Endothelial cell of umbilical vein (primary cell): ENCODE measurements at regions not wholly inside any gene's neighbourhood (a gene's known extent, or its start where the extent isn't known, plus 50 kb on each side); places are given as distances from the start of the nearest gene placed in this dataset.
A peak's percentile ranks its signal among the peaks of the same experiment; 100 is the strongest.

Experiments used
- GATA2 ChIP-seq: IDR thresholded peaks from 2 replicates; pipeline ENCODE4 v1.7.0; 2011; ENCODE audit warnings: low read depth, mild to moderate bottlenecking, moderate library complexity, mixed read lengths, low read length; ENCODE audit not compliant: insufficient read length, insufficient read depth
- JUN ChIP-seq: IDR thresholded peaks from 2 replicates; pipeline ENCODE4 v1.6.1; 2011; ENCODE audit warnings: borderline replicate concordance, low read depth; ENCODE audit not compliant: insufficient read length, insufficient read depth
- MAX ChIP-seq: IDR thresholded peaks from 2 replicates; pipeline ENCODE4 v1.6.1; 2011; ENCODE audit not compliant: insufficient read depth, insufficient read length
- POLR2A ChIP-seq: IDR thresholded peaks from 2 replicates; pipeline ENCODE4 v1.6.1; 2012; ENCODE audit warnings: low read depth, mild to moderate bottlenecking, control low read depth, low read length
- POLR2AphosphoS5 ChIP-seq: IDR thresholded peaks from 2 replicates; pipeline ENCODE4 v1.6.1; 2012; ENCODE audit warnings: low read depth, mild to moderate bottlenecking, control low read depth, low read length, moderate library complexity; ENCODE audit not compliant: insufficient read depth
- TF ChIP-seq, protein P1 (sequence below), 2 donors: IDR thresholded peaks; 1 replicate in 1 of 2; 2 replicates in 1 of 2; pipeline ENCODE4 v1.5.1; 2011; ENCODE audit warnings: low read length in 2 of 2, mild to moderate bottlenecking in 2 of 2, moderate library complexity in 2 of 2, control low read depth in 1 of 2, inconsistent platforms in 1 of 2, low read depth in 1 of 2; ENCODE audit not compliant: insufficient read depth in 1 of 2; ENCODE audit errors: extremely low read depth in 1 of 2

GRCh38 chr22:48574776-48575617, 1252.7 kb downstream of the BRD1 start:
- TF ChIP-seq POLR2AphosphoS5: no peak
- TF ChIP-seq, protein P1, sequence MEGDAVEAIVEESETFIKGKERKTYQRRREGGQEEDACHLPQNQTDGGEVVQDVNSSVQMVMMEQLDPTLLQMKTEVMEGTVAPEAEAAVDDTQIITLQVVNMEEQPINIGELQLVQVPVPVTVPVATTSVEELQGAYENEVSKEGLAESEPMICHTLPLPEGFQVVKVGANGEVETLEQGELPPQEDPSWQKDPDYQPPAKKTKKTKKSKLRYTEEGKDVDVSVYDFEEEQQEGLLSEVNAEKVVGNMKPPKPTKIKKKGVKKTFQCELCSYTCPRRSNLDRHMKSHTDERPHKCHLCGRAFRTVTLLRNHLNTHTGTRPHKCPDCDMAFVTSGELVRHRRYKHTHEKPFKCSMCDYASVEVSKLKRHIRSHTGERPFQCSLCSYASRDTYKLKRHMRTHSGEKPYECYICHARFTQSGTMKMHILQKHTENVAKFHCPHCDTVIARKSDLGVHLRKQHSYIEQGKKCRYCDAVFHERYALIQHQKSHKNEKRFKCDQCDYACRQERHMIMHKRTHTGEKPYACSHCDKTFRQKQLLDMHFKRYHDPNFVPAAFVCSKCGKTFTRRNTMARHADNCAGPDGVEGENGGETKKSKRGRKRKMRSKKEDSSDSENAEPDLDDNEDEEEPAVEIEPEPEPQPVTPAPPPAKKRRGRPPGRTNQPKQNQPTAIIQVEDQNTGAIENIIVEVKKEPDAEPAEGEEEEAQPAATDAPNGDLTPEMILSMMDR (IDR thresholded peaks at IDR 0.05; ENCODE audit: extremely low read depth in 1 of 2, insufficient read depth in 1 of 2, low read depth in 1 of 2, low read length in 2 of 2): peak in 1 of 2 donors; percentile 25
- no peak for TF ChIP-seq JUN
- TF ChIP-seq GATA2: no peak
- no peak for TF ChIP-seq POLR2A
- no peak for TF ChIP-seq MAX
